Fibroblast of skin of left biceps (primary cell): ENCODE measurements at regions not wholly inside any gene's neighbourhood (a gene's known extent, or its start where the extent isn't known, plus 50 kb on each side); places are given as distances from the start of the nearest gene placed in this dataset.
A peak's percentile ranks its signal among the peaks of the same experiment; 100 is the strongest.

Experiments
- DNase-seq, 2 experiments: peaks; one replicate each; pipeline ENCODE4 v3.0.0-alpha.2; 2013; ENCODE audit warnings: low read depth in 2 of 2

- peak; percentile 87 to 91 for DNase-seq
Observed at GRCh38 chr2:237170020-237170419, 84.3 kb downstream of the COPS8 start.

- peak; percentile 92 for DNase-seq
Observed at GRCh38 chr2:237171396-237171795, 85.7 kb downstream of the COPS8 start.

GRCh38 chr2:237171881-237172280 is 86.2 kb downstream of the COPS8 start:
- no peak for DNase-seq

- DNase-seq: no peak
Observed at GRCh38 chr2:237177052-237177451, 91.4 kb downstream of the COPS8 start.

GRCh38 chr2:237177986-237178385 is 92.3 kb downstream of the COPS8 start:
- no peak for DNase-seq

- DNase-seq: peak in 1 of 2 experiments; percentile 61
Observed at GRCh38 chr2:237178396-237178795, 92.7 kb downstream of the COPS8 start.

GRCh38 chr2:237179161-237179560 is 93.5 kb downstream of the COPS8 start:
- DNase-seq: no peak

- DNase-seq: no peak
Observed at GRCh38 chr2:237180187-237180586, 94.5 kb downstream of the COPS8 start.

GRCh38 chr2:237180987-237181386 is 95.3 kb downstream of the COPS8 start:
- DNase-seq: no peak

- peak; percentile 64 to 67 for DNase-seq
Observed at GRCh38 chr2:237181844-237182243, 96.2 kb downstream of the COPS8 start.

GRCh38 chr2:237182422-237183123 is 96.9 kb downstream of the COPS8 start:
- no peak for DNase-seq

GRCh38 chr2:237184192-237184918 is 98.7 kb downstream of the COPS8 start:
- DNase-seq: no peak

- DNase-seq: no peak
Observed at GRCh38 chr2:237184919-237185552, 99.3 kb downstream of the COPS8 start.

- DNase-seq: no peak
Observed at GRCh38 chr2:237185553-237185925, 99.8 kb downstream of the COPS8 start.

- DNase-seq: no peak
Observed at GRCh38 chr2:237189799-237190198, 104.1 kb downstream of the COPS8 start.

- DNase-seq: no peak
Observed at GRCh38 chr2:237190966-237191713, 105.5 kb downstream of the COPS8 start.

- DNase-seq: no peak
Observed at GRCh38 chr2:237191714-237192081, 106.0 kb downstream of the COPS8 start.

GRCh38 chr2:237192881-237193280 is 107.2 kb downstream of the COPS8 start:
- no peak for DNase-seq

GRCh38 chr2:237193436-237193835 is 107.7 kb downstream of the COPS8 start:
- DNase-seq: no peak

GRCh38 chr2:237194081-237194480 is 108.4 kb downstream of the COPS8 start:
- no peak for DNase-seq

- no peak for DNase-seq
Observed at GRCh38 chr2:237194906-237195305, 109.2 kb downstream of the COPS8 start.

- DNase-seq: no peak
Observed at GRCh38 chr2:237195396-237196120, 109.9 kb downstream of the COPS8 start.
